Right ventricle myocardium superior (tissue), 1 donor: ENCODE measurements at regions not wholly inside any gene's neighbourhood (a gene's known extent, or its start where the extent isn't known, plus 50 kb on each side); places are given as distances from the start of the nearest gene placed in this dataset.

ENCODE experiments used
- ATAC-seq: fragments of 200-7000 bp; cut with Tn5 transposase; one replicate; pipeline ENCODE4 v1.9.1; 2020; ENCODE audit warnings: mild to moderate bottlenecking; ENCODE audit not compliant: poor library complexity
- DNase-seq: peaks from one replicate; pipeline ENCODE4 v3.0.0-alpha.2; 2020
- intact Hi-C: fragments of 100-400 bp; cut with DNase I; formaldehyde crosslinking; loops from one replicate; pipeline ENCODE4 v1.11.2; 2022
- donor health status: DM: no; HTN: yes; CAD: no; lungs with severe emphysema.

- ATAC-seq: peak; percentile 31
- intact Hi-C loops: no loop called here
- no peak for DNase-seq
Observed at GRCh38 chr3:177824841-177825240, 627.6 kb upstream of the TBL1XR1 start.

GRCh38 chr3:177826253-177826652, 629.0 kb upstream of the TBL1XR1 start:
- no peak for ATAC-seq
- intact Hi-C loops: no loop called here
- no peak for DNase-seq

DNA sequence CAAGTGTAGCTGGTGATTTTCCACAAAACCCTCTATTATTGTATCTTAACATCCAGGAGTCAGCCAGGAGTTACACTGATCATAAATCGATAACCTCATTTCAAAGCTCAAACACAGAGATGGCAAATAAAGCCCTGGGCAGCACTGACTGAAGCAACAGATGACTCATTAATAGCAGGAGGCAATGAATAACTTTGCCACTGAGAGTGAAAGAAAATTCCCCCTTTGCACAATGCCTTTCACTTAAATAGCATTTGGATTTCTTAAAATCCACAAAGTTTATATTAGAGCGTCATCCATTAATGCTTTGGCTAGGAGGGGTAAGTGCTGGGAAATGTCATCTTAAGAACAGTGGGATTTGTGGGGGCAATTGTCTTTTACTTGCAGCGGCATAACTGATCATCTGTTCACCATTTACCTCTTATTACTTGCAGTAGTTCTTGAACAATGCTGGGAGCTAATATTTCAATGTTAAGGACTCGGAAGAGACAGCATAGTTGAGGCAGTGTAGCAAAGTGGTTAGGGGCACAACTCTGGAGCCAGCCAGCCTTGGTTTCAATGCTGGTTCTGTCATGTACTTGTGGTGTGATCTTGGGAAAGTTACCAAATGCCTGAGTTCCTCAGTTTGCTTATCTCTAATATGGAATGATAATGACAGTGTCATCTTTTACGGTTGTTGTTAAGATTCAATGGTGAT, 630.4 kb upstream of the TBL1XR1 start:
- no peak for DNase-seq
- intact Hi-C loops: no loop called here
- no peak for ATAC-seq

DNA sequence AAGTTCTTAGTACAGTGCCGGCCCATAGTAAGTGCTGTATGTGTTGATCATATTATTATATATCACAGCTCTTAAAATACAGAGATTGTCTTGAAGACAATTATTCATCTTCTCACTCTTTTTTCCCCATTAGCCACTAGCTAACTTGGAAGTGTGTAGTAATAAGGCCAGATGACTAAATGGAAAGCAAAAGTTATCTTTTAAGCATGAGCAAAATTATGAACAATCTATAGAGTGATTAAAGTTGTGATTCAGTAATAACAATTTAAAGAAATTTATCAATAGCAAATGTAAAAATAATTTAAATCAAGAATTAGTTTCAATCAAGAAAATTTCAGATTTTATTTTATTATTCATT, 630.9 kb upstream of the TBL1XR1 start:
- intact Hi-C loops: no loop called here
- DNase-seq (no peak), ATAC-seq (no peak)

- ATAC-seq (peak; percentile 85), DNase-seq (no peak)
- intact Hi-C loops: no loop called here
Observed at GRCh38 chr3:177830411-177830849, 633.1 kb upstream of the TBL1XR1 start.

DNA sequence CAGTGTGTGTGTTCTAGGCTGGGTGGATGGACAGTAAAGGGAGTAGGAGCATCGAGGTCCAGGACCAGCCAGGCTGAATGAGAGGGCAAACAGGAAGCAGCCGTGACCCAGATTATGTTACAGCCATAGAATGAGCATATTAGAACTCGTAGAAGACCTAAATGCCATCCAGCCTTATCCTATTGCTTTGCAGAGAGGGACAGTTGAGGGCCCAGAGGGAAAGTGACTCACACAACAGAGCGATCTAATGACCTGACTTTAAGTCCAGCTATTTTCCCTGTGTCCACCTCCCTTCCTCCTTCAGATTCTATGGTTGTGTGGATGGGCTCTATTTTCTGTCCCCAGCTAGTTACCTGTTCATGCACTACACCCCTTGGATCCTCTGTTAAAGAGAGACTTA, 634.1 kb upstream of the TBL1XR1 start:
- DNase-seq (no peak), ATAC-seq (no peak)
- intact Hi-C loops: no loop called here

DNA sequence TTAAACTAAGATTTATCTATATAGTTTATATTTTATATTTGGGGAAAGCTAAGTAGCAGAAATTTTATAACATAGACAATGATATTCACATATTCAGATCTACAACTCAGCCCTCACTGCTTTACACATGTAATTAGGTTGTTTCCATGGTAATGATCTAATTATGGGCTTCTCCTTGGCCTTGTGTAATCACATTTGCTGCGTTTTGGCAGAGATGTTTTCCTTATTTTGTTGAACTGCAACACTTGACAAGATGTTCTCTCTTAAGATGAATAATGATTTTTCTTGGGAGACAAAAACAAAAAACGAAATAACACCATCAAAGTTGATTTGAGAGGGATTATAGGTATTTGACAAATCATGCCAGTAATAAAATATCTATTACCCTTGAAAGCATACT, 635.6 kb upstream of the TBL1XR1 start:
- DNase-seq: no peak
- ATAC-seq: peak; percentile 24
- intact Hi-C loops: no loop called here

- no peak for ATAC-seq
- intact Hi-C loops: no loop called here
- no peak for DNase-seq
Observed at GRCh38 chr3:177833332-177833731, 636.0 kb upstream of the TBL1XR1 start.

- DNase-seq: no peak
- intact Hi-C loops: no loop called here
- ATAC-seq: no peak
Observed at GRCh38 chr3:177835008-177835407, 637.7 kb upstream of the TBL1XR1 start.

GRCh38 chr3:177835917-177836316, 638.6 kb upstream of the TBL1XR1 start:
- intact Hi-C loops: no loop called here

GRCh38 chr3:177836671-177837070, 639.4 kb upstream of the TBL1XR1 start:
- intact Hi-C loops: no loop called here
- DNase-seq (no peak), ATAC-seq (peak; percentile 44)

More at GRCh38 chr3:177835917-177836316, 638.6 kb upstream of the TBL1XR1 start:
- DNase-seq (no peak), ATAC-seq (peak; percentile 23)

GRCh38 chr3:177837951-177838655, 640.8 kb upstream of the TBL1XR1 start:
- no peak for ATAC-seq
- intact Hi-C loops: no loop called here
- no peak for DNase-seq

- DNase-seq (no peak), ATAC-seq (no peak)
- intact Hi-C loops: no loop called here
Observed at GRCh38 chr3:177838766-177839350, 641.6 kb upstream of the TBL1XR1 start.

DNA sequence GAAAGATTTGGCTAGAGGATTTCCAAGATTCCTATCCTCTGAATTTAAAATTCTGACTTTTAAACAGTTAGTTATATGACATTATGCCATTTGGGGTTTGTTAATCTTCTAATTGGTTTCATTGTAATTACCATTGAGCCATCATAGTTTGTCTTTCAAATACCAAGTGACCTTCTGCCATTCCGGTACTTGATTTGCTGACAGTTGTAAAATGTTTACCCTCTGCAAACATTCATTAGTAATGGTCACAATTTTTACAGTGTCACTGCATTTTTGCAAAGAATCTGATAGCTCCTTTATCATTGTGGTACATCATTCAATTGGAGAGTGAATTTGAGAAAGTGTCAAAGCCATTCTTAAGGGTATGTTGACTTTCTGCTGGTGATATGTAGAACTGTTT, 645.0 kb upstream of the TBL1XR1 start:
- ATAC-seq (no peak), DNase-seq (no peak)
- intact Hi-C loops: no loop called here

GRCh38 chr3:177842743-177843734, 645.8 kb upstream of the TBL1XR1 start:
- DNase-seq (no peak), ATAC-seq (no peak)
- intact Hi-C loops: no loop called here

DNA sequence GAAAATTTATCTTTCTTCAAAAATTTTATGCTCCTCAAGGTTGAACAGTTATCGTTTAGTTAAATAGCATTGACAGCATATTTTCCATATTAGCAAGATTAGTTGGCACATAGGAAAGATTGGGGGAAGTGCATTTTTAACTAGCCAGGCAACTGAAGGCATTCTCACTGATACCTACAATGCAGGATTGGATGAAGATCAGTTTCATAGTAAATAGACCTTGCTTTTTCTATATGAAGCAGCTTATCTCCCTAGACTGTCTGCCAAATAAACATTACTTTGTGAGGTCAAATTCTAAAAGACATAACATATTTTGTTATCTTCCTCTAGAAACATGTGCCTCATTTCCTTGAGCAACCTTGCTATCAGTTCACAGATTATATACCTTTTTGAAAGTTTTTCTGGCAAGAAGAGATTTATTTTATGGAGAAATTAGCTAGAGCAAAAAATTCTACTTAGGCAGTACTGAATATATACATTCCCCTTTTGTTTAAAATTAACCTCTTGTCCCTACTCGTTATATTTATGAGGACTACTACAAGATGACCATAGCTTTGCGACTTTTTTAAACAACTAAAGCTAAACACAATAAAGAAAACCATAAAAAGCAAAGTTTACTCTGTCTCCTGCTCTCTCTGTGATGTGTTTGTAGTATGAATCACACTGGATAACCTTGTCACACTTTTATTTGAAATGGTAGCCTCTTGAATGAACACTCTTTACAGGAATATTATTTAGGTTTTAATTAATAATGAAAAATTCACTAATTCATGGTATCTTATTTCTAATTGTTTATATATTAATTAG, 654.9 kb upstream of the TBL1XR1 start:
- ATAC-seq (no peak), DNase-seq (no peak)
- intact Hi-C loops: no loop called here

DNA sequence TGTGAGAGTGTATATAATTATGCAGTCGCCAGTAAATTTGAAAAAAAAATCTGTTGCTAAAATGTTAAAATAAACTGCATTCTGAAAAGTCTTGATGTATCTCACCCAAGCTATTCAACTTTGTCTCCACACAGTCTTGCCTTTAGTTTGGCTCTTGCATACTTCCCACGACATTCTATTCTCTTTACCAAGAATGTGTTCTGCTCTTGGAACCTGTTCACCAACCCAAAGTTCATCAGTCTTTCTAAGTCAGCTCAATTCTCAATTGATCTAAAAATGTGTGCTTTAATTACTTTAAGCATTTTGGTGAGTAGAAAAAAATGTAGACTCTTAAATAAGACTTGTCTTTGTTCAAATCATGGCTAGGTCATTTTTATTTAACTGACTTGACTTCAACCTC, 657.7 kb upstream of the TBL1XR1 start:
- intact Hi-C loops: no loop called here
- DNase-seq: no peak
- ATAC-seq: no peak

- no peak for DNase-seq
- ATAC-seq: no peak
- intact Hi-C loops: no loop called here
Observed at GRCh38 chr3:177860184-177860583, 662.9 kb upstream of the TBL1XR1 start.
